ENCODE measurements at regions not wholly inside any gene's neighbourhood (a gene's known extent, or its start where the extent isn't known, plus 50 kb on each side); places are given as distances from the start of the nearest gene placed in this dataset.

- no peak for DNase-seq
These were observed 132.0 kb downstream of the SYF2 start for GRCh38 chr1:25100151-25100833.

DNA sequence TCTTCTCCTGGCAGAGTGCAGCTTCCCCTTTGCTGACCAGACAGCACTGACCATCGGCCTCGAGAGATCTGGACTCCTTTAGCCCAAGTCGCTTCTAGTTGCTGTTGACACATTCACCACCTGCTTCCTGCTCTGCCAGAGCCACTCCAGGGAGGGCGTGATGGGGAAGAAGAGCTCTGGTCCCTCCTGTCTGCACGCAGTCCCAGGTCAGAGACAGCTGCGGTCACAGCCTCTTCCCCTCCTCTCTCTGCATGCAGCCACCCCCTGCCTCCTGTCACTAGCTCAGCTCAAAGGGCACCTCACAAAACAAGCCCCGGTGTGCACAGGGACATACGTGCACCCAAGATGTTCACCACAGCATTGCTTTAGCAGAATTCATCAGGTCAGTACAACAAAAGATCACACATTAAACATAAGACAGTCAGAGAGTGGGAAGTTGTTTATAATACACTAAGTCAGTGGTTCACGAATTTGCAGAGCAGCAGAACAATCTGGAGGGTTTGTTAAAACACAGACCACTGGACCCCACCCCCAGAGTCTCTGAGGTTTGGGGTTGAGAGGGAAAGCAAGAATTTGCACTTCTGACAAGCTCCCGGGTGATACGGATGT lies 132.9 kb downstream of the SYF2 start:
- peak; percentile 64 for DNase-seq

GRCh38 chr1:25098717-25099116 lies 133.6 kb downstream of the SYF2 start:
- no peak for DNase-seq

DNA sequence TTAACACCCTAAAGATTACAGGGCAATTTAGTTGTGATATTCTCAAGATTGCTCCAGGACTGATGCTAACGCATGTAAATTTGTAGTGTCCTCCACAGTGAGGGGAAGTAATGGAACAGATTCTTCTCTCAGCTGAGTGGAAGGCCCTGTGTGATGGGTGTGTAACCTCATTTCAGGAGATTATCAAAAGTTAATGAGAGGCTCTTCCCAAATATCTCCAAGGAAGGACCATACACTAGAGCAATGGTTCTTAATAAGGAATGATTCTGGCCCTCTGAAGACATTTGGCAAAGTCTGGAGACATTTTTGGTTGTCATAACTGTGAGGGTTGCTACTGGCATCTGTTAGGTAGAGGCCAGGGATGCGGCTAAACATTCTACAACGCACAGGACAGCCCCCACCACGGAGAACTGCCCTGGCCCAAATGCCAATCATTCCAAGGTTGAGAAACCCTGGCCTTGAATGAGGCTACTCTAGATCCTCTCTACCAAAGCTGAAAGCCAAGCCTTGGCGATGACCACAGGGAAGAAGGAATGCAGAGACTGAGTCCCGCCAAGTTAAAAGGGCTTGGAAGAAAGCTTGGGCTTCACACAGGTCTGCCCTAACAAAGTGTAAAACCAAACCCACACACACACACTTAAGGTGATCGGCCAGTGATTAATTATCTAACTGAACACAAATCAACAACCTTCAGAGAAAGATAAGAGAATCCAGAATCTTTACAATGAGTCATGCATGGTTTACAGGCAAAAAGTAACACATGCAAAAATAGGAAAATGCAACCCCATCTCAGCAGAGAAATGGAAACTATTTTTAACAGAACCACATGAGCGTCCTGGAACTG lies 135.8 kb downstream of the SYF2 start:
- DNase-seq, result no peak

- no peak for DNase-seq
These were observed 136.6 kb downstream of the SYF2 start for GRCh38 chr1:25095635-25096200.

DNA sequence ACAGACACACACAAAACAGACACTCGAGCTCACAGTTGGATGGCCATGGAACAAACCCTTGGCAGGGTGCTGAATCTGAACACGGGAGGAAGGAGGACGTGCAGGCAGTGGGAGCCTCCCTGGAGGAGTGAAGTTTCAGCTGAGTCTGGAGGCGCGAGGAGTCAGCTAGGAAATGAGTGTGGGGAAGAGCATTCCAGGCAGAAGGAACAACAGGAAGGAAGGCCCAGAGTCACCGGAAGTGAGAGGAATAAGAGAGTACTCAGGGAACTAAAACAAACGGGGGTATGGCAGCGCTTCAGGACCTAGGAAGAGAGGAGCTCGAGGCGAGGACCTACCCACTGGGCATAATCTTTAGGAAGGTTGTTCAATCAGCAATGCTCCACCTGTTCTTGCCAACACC lies 137.3 kb downstream of the SYF2 start:
- no peak for DNase-seq

GRCh38 chr1:25094229-25094628 lies 138.1 kb downstream of the SYF2 start:
- no peak for DNase-seq

GRCh38 chr1:25091658-25092057 lies 140.6 kb downstream of the SYF2 start:
- no peak for DNase-seq

DNA sequence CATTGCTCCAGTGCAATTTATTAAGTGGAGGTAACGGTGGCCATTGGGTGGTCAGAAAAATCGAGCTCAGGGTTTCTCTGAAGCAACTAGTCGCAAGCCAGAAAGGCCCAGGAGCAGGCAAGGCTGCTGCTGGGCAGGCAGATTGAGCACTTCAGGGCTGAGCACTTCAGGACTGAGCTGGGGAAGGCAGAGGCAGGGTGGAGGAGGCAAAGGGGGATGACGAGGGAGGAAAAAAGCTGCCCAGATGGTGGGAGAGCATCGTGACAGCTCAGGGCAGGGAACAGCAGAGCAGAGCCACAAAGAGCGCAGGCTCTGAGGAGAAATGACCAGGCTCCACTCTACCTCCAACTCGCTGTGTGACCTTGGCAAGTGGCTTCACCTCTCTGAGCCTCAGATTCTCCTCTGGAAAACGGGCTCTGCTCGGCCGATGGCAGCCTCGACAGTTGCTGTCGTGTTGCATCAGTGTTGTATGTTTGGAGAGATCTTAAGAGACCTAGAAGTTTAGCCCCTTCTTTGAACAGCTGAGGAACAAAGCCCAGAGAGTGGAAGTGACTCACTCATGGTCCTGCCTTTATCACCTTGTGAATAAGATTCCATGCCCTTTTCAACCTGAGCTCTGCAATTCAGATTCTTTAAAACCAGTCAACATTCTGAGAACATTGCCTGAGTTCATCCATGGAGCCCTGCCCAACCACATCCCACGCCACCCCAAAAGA lies 141.4 kb downstream of the SYF2 start:
- no peak for DNase-seq

DNA sequence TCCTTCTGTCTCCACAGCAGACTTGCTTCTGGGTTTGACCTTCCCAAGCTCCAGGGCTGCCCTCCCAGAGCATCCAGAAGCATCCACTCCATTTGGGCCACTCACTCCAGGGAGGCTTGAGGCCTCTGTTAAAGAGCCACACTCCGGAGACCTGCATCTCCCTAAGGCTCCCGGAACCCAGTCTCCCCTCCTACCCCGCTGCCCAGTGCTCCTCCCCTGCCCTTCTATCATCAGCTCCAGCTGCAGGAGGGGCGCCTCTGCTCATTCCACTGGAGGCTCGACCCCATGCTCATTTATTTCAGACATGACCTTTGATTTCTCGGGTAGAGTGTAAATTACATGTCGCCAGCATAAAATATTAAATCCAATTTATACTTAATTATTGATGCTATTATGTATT lies 142.5 kb downstream of the SYF2 start:
- no peak for DNase-seq

DNA sequence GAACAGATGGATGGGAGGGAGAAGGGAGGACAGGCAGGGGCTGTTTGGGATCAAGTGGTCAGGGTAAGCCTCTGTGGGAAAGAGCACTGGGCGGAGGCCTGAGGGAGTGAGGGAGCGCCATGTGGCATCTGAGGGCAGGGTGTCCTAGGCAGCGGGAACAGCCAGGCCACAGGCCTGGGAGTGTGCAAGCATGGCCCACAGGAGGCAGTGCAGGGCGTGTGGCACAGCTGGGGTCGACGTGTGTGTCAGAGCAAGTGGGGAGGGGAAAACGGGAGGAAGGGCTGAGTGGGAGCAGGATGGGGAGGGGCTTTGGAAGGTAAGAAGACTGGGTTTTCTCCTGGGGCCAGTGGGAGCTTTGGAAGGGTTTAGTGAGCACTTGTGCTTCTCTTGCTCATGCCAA lies 143.4 kb downstream of the SYF2 start:
- no peak for DNase-seq

GRCh38 chr1:25088180-25088701 lies 144.1 kb downstream of the SYF2 start:
- DNase-seq, result no peak

DNA sequence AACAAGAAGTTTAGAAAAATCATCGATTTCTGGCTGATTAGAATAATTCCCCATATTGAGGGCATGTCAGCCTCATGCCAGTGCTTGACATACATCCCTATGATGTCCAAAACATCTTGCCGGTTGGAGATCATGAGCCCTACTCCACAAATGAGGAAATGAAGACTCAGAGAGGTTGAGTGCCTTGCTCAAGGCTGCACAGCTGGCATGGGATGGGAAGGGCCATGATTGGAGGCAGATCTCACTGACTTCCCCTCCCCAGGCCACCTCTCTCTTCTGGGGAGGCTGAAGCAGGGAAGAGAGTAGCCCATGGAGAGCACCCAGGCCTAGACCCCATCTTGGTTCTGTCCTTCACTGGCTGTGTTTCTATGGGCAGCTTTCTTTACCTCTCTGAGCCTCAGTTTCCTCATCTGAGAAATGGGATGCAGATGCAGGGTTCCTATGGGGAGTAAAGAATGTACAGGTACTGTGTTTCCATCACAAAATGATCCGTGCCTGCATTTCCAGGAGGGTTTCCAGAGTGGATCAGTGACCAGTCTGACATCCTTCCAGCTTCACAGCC lies 145.7 kb downstream of the SYF2 start:
- no peak for DNase-seq

- no peak for DNase-seq
These were observed 147.9 kb downstream of the SYF2 start for GRCh38 chr1:25084407-25084806.

DNA sequence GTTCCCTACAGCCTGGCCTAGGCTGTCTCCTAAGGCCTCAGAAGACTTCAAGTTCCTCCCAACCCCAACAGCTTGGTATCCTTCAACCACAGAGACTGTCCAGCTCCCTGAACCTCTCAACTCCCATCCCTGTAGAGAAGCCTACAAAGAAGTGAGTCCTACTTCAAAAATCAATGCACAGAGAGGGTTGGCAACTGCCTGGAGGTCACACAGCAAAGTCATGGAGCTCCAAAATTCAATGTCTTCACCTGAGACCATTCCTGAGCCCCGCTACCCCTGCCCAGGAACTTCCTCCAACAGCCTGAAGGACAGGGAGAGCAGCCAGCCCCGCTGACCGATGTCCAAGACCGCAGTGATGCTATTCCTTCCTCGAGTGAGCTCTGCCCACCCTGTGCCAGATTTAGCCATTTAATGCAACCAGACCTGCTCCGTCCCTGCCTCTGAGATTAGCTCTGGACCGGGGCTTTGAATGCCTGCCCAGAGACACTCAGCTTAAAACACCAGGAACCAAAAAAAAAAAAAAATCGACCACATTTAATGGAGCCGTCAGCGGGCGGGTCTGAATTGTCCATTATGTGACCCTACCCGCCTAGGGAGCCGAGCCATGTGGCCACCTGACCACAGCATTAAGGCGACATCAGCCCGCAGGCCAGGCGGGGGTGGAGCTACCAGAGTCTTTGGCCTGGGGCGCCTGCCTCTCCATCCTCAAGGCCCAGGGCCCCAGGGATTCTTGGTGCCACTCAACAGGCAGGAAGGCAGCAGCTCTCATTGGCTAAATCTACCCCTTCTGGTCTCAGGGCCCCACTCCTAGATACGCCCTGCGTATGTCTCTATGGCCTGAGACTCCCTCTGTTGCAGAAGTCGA lies 148.6 kb downstream of the SYF2 start:
- no peak for DNase-seq

GRCh38 chr1:25082995-25083394 lies 149.3 kb downstream of the SYF2 start:
- no peak for DNase-seq

DNA sequence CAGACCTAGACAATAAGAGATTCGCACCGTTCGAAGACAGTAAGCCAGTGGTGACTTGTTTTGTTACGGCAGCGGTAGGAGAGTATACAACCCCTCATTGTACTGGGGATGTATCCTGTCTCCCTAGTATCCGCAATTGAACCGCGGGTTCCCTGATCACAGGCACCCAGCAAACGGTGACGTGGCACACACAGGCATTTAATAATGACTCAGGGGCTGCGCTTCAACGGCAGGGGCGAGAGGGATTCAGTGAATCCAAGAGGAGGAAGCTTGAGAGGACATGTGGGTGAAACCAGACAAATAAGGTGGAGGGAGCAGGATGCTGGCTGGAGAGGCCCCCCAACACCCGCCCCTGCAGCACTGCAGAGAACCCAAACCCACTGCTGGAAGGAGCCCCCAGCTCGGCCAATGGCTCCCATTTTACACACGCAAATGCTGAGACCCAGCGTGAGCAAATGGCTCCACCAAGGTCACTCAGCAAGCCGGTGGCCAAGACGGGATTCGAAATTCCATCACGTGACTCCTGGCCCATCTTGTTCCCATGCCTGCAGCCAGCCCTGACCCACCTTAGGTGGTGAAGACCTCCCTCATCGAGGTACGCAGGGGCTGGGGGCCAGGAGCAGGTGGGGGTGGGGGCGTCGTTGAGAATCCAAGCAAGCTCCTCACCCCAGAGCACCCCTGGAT lies 149.9 kb downstream of the SYF2 start:
- no peak for DNase-seq

- no peak for DNase-seq
These were observed 150.8 kb downstream of the SYF2 start for GRCh38 chr1:25081496-25081895.

- no peak for DNase-seq
These were observed 150.5 kb upstream of the RUNX3 start for GRCh38 chr1:25080294-25081209.

DNA sequence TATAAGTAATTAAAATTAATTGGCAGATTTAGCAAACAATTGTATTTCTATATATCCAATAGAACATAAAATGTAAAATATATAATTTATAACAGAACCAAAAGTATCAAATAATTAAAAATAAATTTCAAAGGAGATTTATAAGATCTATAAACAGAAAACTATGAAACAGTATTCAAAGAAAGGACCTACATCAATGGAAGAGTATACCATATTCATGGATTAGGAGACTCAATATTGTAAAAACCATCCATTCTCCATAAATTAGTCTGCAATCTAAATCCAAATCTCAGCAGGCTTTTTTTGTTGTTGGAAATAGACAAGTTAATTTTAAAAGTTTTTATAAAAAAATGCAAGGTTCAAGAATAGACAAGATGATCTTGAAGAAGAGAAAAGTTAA lies 149.0 kb upstream of the RUNX3 start:
- DNase-seq, result no peak
